ENCODE measurements at regions not wholly inside any gene's neighbourhood (a gene's known extent, or its start where the extent isn't known, plus 50 kb on each side); places are given as distances from the start of the nearest gene placed in this dataset.

- TF ChIP-seq CTCF (IDR thresholded peaks at IDR 0.05; ENCODE audit: insufficient read depth, low read length, poor library complexity, severe bottlenecking) (no peak), EZH2phosphoT487 (conservative IDR thresholded peaks at IDR 0.05; ENCODE audit: low read length) (no peak)
- H3F3A ChIP-seq (ENCODE audit: insufficient read depth) = no peaks in the 10 kb centered on the region
- no peaks in the 10 kb centered on the region for H3K27me3 ChIP-seq (ENCODE audit: low read length)
- no peaks in the 10 kb centered on the region for H3K79me2 ChIP-seq (ENCODE audit: insufficient read depth, low read length)
- H3K9ac ChIP-seq (ENCODE audit: low read length) = no peak overlapping the region
- no peak overlapping the region for H2AFZ ChIP-seq (ENCODE audit: low read depth, low read length, severe bottlenecking)
- no peaks in the 10 kb centered on the region for H3K36me3 ChIP-seq (ENCODE audit: low read length)
- H3K27ac ChIP-seq (ENCODE audit: low read depth, low read length) = no peak overlapping the region
- H4K20me1 ChIP-seq (ENCODE audit: low read depth, low read length) = no peaks in the 10 kb centered on the region
- no peak overlapping the region for H3K4me2 ChIP-seq (ENCODE audit: low read depth, low read length, poor library complexity, severe bottlenecking)
- no peaks in the 10 kb centered on the region for H3K9me3 ChIP-seq (ENCODE audit: insufficient read depth, low read length)
- H3K4me3 ChIP-seq (ENCODE audit: insufficient read depth, low read length, poor library complexity, severe bottlenecking) = no peak overlapping the region
- no peaks in the 10 kb centered on the region for H3K9me2 ChIP-seq (replicated peaks; ENCODE audit: insufficient read depth, low read length)
Measured at GRCh38 chr10:105387971-105388370, 746.9 kb downstream of the SORCS3 start.

GRCh38 chr10:105383978-105384377 is 742.9 kb downstream of the SORCS3 start:
- H3F3A ChIP-seq (ENCODE audit: insufficient read depth) = no peaks in the 10 kb centered on the region

GRCh38 chr10:105370692-105371091 is 729.6 kb downstream of the SORCS3 start:
- no peak for TF ChIP-seq CTCF (IDR thresholded peaks at IDR 0.05; ENCODE audit: insufficient read depth, low read length, poor library complexity, severe bottlenecking)
- no peak for TF ChIP-seq EZH2phosphoT487 (conservative IDR thresholded peaks at IDR 0.05; ENCODE audit: low read length)
- H3K27ac ChIP-seq (ENCODE audit: low read depth, low read length) = no peak overlapping the region
- H3F3A ChIP-seq (ENCODE audit: insufficient read depth) = no peaks in the 10 kb centered on the region

More at GRCh38 chr10:105383978-105384377, 742.9 kb downstream of the SORCS3 start:
- no peaks in the 10 kb centered on the region for H3K27me3 ChIP-seq (ENCODE audit: low read length)
- no peaks in the 10 kb centered on the region for H3K79me2 ChIP-seq (ENCODE audit: insufficient read depth, low read length)
- no peaks in the 10 kb centered on the region for H3K36me3 ChIP-seq (ENCODE audit: low read length)
- no peaks in the 10 kb centered on the region for H4K20me1 ChIP-seq (ENCODE audit: low read depth, low read length)
- no peak overlapping the region for H2AFZ ChIP-seq (ENCODE audit: low read depth, low read length, severe bottlenecking)
- no peak overlapping the region for H3K9ac ChIP-seq (ENCODE audit: low read length)
- no peaks in the 10 kb centered on the region for H3K9me2 ChIP-seq (replicated peaks; ENCODE audit: insufficient read depth, low read length)
- no peak overlapping the region for H3K4me3 ChIP-seq (ENCODE audit: insufficient read depth, low read length, poor library complexity, severe bottlenecking)
- H3K9me3 ChIP-seq (ENCODE audit: insufficient read depth, low read length) = no peaks in the 10 kb centered on the region
- no peak overlapping the region for H3K27ac ChIP-seq (ENCODE audit: low read depth, low read length)
- no peak for TF ChIP-seq CTCF (IDR thresholded peaks at IDR 0.05; ENCODE audit: insufficient read depth, low read length, poor library complexity, severe bottlenecking)
- no peak overlapping the region for H3K4me2 ChIP-seq (ENCODE audit: low read depth, low read length, poor library complexity, severe bottlenecking)

GRCh38 chr10:105359708-105360107 is 718.6 kb downstream of the SORCS3 start:
- Histone ChIP-seq H3K9me3 (ENCODE audit: insufficient read depth, low read length) (no peaks in the 10 kb centered on the region), H3K9me2 (replicated peaks; ENCODE audit: insufficient read depth, low read length) (no peaks in the 10 kb centered on the region)
- TF ChIP-seq EZH2phosphoT487 (conservative IDR thresholded peaks at IDR 0.05; ENCODE audit: low read length) (no peak), CTCF (IDR thresholded peaks at IDR 0.05; ENCODE audit: insufficient read depth, low read length, poor library complexity, severe bottlenecking) (no peak)

More at GRCh38 chr10:105370692-105371091, 729.6 kb downstream of the SORCS3 start:
- no peaks in the 10 kb centered on the region for H3K79me2 ChIP-seq (ENCODE audit: insufficient read depth, low read length)
- no peak overlapping the region for H3K4me2 ChIP-seq (ENCODE audit: low read depth, low read length, poor library complexity, severe bottlenecking)
- no peak overlapping the region for H3K9ac ChIP-seq (ENCODE audit: low read length)
- no peaks in the 10 kb centered on the region for H4K20me1 ChIP-seq (ENCODE audit: low read depth, low read length)
- H3K9me2 ChIP-seq (replicated peaks; ENCODE audit: insufficient read depth, low read length) = no peaks in the 10 kb centered on the region
- H3K27me3 ChIP-seq (ENCODE audit: low read length) = no peaks in the 10 kb centered on the region
- H3K9me3 ChIP-seq (ENCODE audit: insufficient read depth, low read length) = no peaks in the 10 kb centered on the region
- no peaks in the 10 kb centered on the region for H3K36me3 ChIP-seq (ENCODE audit: low read length)
- no peak overlapping the region for H2AFZ ChIP-seq (ENCODE audit: low read depth, low read length, severe bottlenecking)
- no peak overlapping the region for H3K4me3 ChIP-seq (ENCODE audit: insufficient read depth, low read length, poor library complexity, severe bottlenecking)

More at GRCh38 chr10:105359708-105360107, 718.6 kb downstream of the SORCS3 start:
- Histone ChIP-seq H3K9ac (ENCODE audit: low read length) (no peak overlapping the region), H3F3A (ENCODE audit: insufficient read depth) (no peaks in the 10 kb centered on the region), H3K27ac (ENCODE audit: low read depth, low read length) (no peak overlapping the region), H3K36me3 (ENCODE audit: low read length) (no peaks in the 10 kb centered on the region), H3K4me2 (ENCODE audit: low read depth, low read length, poor library complexity, severe bottlenecking) (no peak overlapping the region), H2AFZ (ENCODE audit: low read depth, low read length, severe bottlenecking) (no peak overlapping the region), H3K27me3 (ENCODE audit: low read length) (no peaks in the 10 kb centered on the region), H4K20me1 (ENCODE audit: low read depth, low read length) (no peaks in the 10 kb centered on the region), H3K79me2 (ENCODE audit: insufficient read depth, low read length) (no peaks in the 10 kb centered on the region), H3K4me3 (ENCODE audit: insufficient read depth, low read length, poor library complexity, severe bottlenecking) (no peak overlapping the region)
